ENCODE measurements at regions not wholly inside any gene's neighbourhood (a gene's known extent, or its start where the extent isn't known, plus 50 kb on each side); places are given as distances from the start of the nearest gene placed in this dataset.

DNA sequence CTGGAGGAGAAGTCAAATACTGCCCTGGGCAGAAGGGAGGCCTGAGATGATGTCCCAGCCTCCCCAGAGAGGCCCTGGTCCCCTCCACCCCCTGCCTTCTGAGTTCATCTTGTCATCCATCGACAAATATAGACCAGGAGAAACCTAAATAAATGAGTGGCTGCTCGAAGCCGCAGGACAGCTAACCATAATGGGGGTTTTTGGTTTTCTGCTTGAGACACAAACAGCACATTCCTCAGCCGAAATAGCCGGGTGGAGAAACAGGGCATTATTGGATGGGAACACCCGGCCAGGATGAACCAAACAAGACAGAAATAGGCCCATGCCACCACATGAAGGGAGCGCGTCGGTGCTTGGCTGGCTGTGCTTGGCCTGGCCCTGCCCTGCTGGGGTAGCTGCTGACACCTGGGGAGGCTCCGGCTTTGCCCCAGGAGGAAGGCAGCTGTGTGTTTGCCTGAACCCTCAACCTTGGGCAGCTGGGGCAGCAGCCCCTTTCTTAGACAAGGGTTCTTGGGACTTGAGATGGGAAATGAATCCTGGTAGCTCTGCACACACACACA, 188.1 kb downstream of the IRX5 start:
- DNase-seq (ENCODE audit: low read depth) = no peak

- no peak for DNase-seq (ENCODE audit: low read depth)
These were observed 189.7 kb downstream of the IRX5 start for GRCh38 chr16:55120408-55120807.

DNA sequence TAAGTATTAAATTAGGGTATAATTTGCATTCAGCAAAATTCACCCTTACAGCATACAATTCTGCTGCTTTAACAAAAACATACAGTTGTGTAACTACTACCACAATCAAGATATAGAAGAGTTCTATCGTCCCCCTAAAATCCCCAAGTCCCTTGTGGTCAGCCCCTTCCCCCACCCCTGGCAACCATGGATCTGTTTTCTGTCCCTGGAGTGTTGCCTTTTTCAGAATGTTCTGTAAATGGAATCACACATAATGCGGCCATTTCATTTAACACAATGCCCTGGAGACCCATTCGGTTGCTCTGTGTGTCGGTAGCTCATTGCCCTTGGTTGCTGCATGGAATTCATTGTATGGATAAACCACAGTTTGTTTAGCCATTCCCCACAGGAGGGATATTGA, 190.2 kb downstream of the IRX5 start:
- DNase-seq (ENCODE audit: low read depth) = no peak

GRCh38 chr16:55123652-55124051, 193.0 kb downstream of the IRX5 start:
- DNase-seq (ENCODE audit: low read depth) = no peak

DNA sequence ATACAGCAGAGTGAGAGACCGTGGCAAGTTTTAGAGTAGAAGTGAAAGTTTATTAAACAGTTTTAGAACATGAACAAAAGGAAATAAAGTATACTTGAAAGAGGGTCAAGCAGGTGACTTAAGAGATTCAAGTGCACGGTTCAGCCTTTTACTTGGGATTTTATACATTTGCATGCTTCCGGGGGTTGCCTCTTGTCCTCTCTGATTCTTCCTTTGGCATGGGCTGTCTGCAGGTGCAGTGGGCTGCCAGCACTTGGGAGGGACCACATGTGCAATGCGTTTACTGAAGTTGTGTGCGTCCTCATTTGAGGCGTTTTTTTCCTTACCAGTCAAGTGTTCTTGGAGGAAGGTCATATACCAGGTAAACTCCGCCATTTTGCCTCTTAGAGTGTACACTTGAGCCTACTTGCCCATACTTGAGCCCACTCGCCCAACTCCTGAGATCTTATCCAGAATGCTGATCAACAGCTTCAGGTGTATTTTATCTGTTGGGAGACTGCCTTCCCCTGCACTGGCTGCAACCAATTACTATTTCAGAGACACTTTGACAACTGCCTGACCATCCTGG, 195.2 kb downstream of the IRX5 start:
- no peak for DNase-seq (ENCODE audit: low read depth)

- DNase-seq (ENCODE audit: low read depth) = no peak
These were observed 195.8 kb downstream of the IRX5 start for GRCh38 chr16:55126456-55126855.

DNA sequence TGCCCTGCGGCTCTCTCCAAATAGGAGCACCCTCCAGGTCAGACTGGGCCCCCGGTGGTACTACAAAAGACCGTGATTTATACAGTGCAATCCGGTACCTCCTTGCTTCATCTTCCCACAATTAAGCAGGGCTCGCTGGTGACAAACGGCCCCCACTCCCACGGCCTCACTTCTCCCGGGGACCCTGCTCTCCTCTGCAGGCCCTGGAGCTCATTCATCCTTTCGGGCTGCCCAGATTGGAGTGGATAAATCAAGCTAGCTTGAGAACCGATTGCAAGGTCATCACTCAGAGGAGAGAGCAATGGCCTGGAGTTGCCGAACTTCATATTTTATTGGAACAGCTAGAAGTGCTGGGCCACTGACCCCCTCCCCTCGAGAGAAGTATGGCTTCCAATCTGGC, 193.5 kb upstream of the IRX6 start:
- DNase-seq (ENCODE audit: low read depth) = no peak

DNA sequence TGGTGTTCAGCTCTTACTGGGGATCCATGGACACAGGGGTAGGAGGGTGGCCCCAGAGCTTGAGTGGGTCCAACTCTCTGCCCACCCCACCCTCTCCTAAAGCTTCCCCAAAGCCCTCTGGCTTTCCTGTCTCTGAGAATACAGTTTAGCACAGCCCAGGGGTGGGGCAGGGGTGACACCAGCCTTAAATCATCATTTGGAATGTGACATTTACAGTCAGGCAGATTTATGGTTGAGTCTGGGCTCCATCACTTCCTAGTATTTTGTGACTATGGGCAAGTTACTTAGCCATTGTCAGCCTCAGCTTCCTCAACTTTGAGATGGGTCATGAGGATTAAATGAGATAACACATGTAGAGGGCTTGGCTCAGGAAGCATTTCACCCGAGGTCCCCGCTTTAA, 193.1 kb upstream of the IRX6 start:
- DNase-seq (ENCODE audit: low read depth) = no peak

- DNase-seq (ENCODE audit: low read depth) = no peak
These were observed 190.3 kb upstream of the IRX6 start for GRCh38 chr16:55133654-55134053.

GRCh38 chr16:55136356-55137150, 187.4 kb upstream of the IRX6 start:
- no peak for DNase-seq (ENCODE audit: low read depth)

DNA sequence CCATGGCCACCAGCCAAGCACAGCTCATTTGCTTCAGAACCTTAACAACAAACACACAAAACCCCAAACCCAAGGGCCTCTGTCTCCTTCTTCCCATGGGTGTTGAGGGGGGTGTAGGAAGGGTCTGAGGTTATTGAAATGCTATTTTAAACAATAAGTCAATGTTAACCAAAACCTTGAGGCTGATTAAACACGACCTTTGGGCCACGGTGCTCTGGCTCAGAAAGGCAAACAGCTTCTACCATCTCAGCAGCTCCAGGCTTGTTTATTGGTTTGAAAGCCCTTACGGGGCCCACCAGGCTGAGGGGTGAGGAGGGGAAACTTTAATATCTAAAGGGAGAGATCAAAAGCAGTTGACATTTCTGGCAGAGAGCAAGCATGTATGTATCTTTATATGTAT, 185.7 kb upstream of the IRX6 start:
- DNase-seq (ENCODE audit: low read depth) = no peak

- DNase-seq (ENCODE audit: low read depth) = no peak
These were observed 181.6 kb upstream of the IRX6 start for GRCh38 chr16:55142405-55142804.

DNA sequence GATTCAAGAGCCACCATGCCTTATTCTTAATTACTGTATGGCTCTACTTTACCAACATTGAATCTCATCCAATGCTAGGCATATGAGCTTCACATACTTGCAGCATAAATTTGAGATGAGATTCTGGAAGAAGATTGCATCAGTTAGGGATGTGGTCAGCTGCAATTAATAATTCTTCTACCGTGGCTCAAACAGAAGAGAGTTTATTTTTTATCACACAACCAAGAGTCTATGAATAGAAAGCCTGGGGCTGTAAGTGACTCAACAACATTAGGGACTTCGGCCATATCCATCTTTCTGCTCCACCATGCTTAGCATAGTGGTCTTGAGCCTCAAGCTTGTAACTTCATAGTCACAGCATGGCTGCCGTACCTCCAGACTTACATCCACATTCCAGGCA, 179.4 kb upstream of the IRX6 start:
- DNase-seq (ENCODE audit: low read depth) = no peak

GRCh38 chr16:55145771-55146603, 178.0 kb upstream of the IRX6 start:
- no peak for DNase-seq (ENCODE audit: low read depth)

GRCh38 chr16:55146966-55147365, 177.0 kb upstream of the IRX6 start:
- no peak for DNase-seq (ENCODE audit: low read depth)

DNA sequence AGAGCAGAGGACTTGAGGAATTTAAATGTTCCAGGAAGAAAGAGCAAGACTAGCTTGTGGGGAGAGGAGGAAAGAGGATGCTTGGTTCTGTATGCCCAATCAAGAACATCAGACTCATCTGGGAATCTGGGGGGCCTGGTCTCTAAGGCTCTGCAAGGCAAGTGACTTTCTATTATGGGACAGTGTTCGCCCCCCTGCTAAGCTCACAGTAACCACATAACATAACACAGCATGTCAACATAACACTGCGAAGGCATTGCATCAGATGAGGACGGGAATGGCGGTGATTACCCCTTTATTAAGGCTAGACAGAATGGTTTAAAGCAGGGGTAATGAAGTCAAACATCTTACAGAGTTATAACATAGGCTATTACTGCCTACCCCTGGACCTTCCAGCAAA, 176.6 kb upstream of the IRX6 start:
- no peak for DNase-seq (ENCODE audit: low read depth)

- DNase-seq (ENCODE audit: low read depth) = no peak
These were observed 174.4 kb upstream of the IRX6 start for GRCh38 chr16:55149622-55150021.

DNA sequence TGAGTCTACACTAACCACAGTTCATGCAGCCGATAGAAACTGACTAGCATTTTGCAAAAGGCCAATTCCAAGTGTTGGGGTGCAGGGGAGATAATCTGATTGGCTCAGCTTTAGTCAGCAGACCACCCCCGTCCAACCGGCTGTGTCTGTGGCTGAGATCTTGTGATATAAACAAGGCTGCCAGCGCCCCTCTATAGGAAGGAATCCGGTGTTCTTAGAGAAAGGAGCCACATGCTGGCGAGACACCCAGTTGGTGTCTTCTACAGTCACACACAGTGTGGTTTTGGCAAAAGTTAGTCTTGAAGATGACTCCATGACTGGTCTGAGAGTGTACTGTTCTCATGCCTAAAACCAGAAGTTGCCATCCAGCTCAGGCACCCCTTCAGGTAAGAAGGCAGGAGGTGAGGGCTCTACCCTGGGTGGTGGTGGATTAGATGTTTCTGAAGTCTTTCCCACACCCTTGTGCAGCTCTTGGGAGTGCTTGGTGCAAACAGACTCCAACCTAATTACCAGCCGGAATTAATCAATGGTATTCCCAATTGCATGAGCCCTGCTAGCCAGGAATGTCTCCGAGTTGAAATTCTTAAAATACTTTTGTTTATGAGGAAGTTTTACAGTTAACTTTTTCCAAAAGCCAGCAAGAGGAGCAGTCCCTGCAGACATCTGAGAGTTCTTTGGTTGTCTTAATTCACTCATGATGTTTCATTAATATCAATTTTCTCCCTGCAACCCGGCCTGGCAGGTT, 172.3 kb upstream of the IRX6 start:
- no peak for DNase-seq (ENCODE audit: low read depth)

DNA sequence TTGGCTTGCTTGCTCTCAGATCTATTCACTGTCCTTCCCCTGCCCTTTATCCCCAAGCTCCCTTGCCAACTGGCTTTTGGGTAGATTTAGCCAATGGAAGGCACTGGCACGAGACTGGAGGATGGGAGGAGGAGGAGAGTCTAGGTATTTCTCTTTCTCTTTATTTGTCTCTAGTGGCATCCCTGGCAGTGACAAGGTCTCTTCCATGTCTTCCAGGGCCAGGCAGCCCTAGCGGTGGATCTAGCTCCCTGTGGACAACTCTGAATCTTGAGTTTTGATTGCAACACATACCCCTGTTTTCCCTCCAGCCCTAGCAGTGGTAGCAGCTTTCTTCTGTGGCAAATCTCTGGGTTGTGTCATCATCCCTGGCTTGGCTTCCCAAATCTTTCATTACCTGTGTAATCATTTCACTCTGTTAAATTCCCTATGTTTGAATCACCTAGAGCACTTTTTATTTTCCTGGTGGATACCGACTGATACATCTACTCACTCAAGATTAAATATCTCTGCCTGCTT, 171.1 kb upstream of the IRX6 start:
- no peak for DNase-seq (ENCODE audit: low read depth)

- no peak for DNase-seq (ENCODE audit: low read depth)
These were observed 169.7 kb upstream of the IRX6 start for GRCh38 chr16:55154262-55154661.

DNA sequence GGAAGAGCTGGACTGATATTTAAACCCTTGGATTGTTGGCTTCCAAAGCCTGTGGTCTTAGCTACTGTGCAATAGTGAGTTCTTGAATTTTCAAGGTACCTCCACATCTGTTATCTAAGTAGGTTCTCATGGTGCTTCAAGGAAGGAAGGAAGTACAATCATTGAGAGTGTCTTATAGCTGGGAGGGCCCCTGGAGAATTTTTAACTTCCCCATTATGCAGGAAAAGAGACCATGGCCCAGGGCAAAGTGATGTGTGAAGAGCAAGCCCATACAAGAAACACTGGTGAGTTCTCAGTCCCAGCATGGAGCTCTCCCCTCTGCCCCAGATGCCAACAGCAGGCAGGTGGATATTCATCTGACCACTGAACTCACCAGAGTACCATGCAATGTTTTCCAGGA, 169.0 kb upstream of the IRX6 start:
- no peak for DNase-seq (ENCODE audit: low read depth)

GRCh38 chr16:55155815-55156214, 168.2 kb upstream of the IRX6 start:
- no peak for DNase-seq (ENCODE audit: low read depth)
